ENCODE measurements at regions not wholly inside any gene's neighbourhood (a gene's known extent, or its start where the extent isn't known, plus 50 kb on each side); places are given as distances from the start of the nearest gene placed in this dataset.

DNA sequence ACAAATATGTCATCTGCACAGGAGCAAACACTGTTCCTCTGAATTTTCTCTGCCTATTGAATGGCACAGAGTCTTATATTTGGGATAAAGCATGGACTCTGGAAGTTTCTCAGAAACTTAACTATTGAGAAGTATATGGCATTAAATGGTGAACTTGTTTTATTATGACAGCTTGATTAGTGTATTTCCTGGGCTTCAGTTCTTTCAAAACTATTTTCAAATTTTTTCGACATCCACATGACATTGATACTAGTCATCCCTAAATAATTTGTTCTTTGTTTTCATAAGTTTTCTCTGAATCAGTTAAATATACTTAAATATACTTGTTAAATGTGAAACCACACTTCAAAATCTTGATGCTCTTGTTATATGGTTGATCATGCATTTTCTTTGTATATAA is 144.0 kb upstream of the TSHZ2 start:
- TF ChIP-seq, protein P1, sequence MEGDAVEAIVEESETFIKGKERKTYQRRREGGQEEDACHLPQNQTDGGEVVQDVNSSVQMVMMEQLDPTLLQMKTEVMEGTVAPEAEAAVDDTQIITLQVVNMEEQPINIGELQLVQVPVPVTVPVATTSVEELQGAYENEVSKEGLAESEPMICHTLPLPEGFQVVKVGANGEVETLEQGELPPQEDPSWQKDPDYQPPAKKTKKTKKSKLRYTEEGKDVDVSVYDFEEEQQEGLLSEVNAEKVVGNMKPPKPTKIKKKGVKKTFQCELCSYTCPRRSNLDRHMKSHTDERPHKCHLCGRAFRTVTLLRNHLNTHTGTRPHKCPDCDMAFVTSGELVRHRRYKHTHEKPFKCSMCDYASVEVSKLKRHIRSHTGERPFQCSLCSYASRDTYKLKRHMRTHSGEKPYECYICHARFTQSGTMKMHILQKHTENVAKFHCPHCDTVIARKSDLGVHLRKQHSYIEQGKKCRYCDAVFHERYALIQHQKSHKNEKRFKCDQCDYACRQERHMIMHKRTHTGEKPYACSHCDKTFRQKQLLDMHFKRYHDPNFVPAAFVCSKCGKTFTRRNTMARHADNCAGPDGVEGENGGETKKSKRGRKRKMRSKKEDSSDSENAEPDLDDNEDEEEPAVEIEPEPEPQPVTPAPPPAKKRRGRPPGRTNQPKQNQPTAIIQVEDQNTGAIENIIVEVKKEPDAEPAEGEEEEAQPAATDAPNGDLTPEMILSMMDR (IDR thresholded peaks at IDR 0.05; ENCODE audit: low read depth, low read length) = no peak
- H3K4me3 ChIP-seq (ENCODE audit: low read depth, low read length) = no peak overlapping the region
- DNase-seq (ENCODE audit: low read depth, low spot score) = no peak
- in situ Hi-C loops (cut with HindIII; ENCODE audit: low sequenced_read_pairs) = no loop called here

DNA sequence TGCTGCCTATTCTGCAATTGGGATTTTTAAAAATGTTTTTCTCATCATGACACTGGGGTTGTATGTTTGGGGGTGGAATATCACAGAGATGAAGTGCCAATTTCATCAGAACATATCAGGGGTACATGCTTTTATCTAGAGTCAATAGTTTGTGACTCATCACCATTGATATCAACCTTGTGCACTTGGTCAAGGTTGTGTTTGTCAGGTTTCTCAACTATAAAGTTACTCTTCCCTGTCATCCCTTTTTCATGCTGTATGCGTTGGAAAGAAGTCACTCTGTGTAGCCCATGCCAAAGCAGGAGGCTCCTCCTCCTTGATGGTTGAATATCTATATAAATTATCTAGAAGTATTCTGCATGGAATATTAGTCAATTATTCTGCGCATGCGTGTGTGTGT is 145.4 kb upstream of the TSHZ2 start:
- in situ Hi-C loops (cut with HindIII; ENCODE audit: low sequenced_read_pairs) = no loop called here
- H3K4me3 ChIP-seq (ENCODE audit: low read depth, low read length) = no peak overlapping the region
- no peak for DNase-seq (ENCODE audit: low read depth, low spot score)
- TF ChIP-seq, protein P1 (IDR thresholded peaks at IDR 0.05; ENCODE audit: low read depth, low read length) = no peak

DNA sequence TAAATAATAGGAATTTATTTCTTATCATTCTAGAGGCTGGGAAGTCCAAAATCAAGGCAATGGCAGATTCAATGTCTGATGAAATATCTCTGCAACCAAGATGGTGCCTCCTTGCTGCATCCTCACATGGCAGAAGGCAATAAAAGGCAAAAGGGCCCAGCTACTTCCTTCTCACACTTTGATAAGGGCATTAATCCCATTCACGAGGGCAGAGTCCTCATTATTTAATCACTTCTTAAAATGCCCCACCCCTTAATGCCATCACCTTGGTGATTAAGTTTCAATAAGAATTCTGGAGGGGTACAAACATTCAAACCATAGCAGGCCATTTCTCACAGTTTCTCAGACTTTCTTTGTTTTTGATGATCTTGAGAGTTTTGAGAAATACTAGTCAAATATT is 145.8 kb upstream of the TSHZ2 start:
- H3K4me3 ChIP-seq (ENCODE audit: low read depth, low read length) = no peak overlapping the region
- TF ChIP-seq, protein P1 (IDR thresholded peaks at IDR 0.05; ENCODE audit: low read depth, low read length) = no peak
- in situ Hi-C loops (cut with HindIII; ENCODE audit: low sequenced_read_pairs) = no loop called here
- DNase-seq (ENCODE audit: low read depth, low spot score) = no peak

DNA sequence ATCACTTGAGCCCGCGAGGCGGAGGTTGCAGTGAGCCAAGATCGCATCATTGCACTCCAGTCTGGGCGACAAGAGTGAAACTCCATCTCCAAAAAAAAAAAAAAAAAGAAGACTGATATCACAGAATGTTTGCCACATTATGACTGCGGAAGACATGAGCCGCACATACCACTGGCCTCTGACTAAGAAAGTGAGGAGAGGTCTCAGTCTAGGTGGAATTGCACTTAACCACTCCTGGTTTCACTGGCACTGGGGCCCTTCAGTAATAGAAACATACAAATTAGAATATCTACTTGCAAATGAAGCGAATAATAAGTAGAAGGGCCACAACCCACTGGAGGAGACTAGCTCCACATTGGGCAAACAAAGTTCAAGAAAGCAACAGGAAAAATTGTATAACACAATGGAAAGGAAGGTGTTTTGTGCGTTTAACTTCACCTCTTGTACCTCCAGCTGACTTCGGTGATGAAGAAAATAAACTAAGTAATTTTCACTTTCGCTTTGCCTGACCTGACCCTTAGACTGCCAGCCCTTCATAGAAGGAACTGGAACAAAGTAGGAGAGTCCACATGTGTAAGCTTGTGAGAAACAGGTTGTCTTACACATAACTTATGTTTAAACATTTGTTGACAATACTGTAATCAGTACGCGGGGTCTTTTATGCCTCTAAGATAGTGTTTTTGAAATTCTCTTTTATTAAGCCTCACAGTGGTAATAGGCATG is 147.5 kb upstream of the TSHZ2 start:
- DNase-seq (ENCODE audit: low read depth, low spot score) = no peak
- TF ChIP-seq, protein P1 (IDR thresholded peaks at IDR 0.05; ENCODE audit: low read depth, low read length) = no peak
- H3K4me3 ChIP-seq (ENCODE audit: low read depth, low read length) = no peak overlapping the region
- in situ Hi-C loops (cut with HindIII; ENCODE audit: low sequenced_read_pairs) = no loop called here

DNA sequence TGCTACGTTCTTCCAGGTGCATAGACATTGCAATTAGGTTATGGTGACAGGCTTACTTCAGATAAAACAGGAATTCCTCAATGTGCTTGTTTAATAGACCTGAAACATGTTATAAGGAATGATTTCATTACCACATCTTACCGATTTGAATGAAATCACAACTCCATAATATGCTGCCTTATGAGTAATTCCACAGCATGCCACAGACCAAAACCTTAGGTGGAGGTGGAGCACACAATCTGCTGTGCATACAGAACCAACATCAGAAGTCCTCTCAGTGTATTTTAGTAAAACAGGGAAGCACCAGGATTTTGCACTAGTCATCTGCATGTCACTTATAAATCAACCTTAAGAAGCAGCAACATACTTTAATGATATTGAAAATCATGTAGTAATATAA is 148.9 kb upstream of the TSHZ2 start:
- in situ Hi-C loops (cut with HindIII; ENCODE audit: low sequenced_read_pairs) = no loop called here
- DNase-seq (ENCODE audit: low read depth, low spot score) = no peak
- TF ChIP-seq, protein P1 (IDR thresholded peaks at IDR 0.05; ENCODE audit: low read depth, low read length) = no peak
- no peak overlapping the region for H3K4me3 ChIP-seq (ENCODE audit: low read depth, low read length)

DNA sequence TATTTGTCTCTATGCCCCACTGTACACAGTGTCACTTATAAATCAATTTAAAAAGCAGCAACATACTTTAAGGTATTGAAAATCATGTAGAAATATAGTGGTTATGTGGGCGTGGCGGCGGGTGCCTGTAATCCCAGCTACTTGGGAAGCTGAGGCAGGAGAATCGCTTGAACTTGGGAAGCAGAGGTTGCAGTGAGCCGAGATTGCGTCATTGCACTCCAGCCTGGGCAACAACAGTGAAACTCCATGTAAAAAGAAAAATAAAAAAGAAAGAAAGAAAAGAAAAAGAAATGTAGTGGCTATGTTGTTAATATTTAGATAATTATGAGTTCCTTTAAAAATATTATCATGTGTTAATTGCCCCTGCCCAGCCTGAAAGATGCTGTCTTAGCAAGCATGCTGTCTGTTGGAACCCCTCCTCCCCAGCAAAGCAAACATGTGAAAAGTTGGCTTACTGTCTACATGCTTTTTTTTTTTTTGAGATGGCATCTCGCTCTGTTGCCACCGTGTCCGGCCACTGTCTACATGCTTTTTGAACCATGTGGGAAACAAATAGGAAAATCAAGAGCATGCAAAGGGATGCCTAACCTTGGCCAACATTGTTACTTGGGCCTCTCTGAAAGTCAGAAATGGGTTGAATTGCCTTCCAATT is 151.4 kb upstream of the TSHZ2 start:
- H3K4me3 ChIP-seq (ENCODE audit: low read depth, low read length) = no peak overlapping the region
- in situ Hi-C loops (cut with HindIII; ENCODE audit: low sequenced_read_pairs) = no loop called here
- DNase-seq (ENCODE audit: low read depth, low spot score) = no peak
- TF ChIP-seq, protein P1 (IDR thresholded peaks at IDR 0.05; ENCODE audit: low read depth, low read length) = no peak

Measured in astrocyte of the spinal cord (primary cell).